HG03196 (cell line): ENCODE measurements at regions not wholly inside any gene's neighbourhood (a gene's known extent, or its start where the extent isn't known, plus 50 kb on each side); places are given as distances from the start of the nearest gene placed in this dataset.
"Not testable (repeated sequence)": the region's sequence is repeated elsewhere in the genome, so short reads cannot be mapped to it uniquely, and the experiment has no call there.

Experiments used
- ATAC-seq: cut with Tn5 transposase; IDR thresholded peaks from one replicate; pipeline ENCODE4 v1.9.1; 2021; ENCODE audit not compliant: unreplicated experiment

DNA sequence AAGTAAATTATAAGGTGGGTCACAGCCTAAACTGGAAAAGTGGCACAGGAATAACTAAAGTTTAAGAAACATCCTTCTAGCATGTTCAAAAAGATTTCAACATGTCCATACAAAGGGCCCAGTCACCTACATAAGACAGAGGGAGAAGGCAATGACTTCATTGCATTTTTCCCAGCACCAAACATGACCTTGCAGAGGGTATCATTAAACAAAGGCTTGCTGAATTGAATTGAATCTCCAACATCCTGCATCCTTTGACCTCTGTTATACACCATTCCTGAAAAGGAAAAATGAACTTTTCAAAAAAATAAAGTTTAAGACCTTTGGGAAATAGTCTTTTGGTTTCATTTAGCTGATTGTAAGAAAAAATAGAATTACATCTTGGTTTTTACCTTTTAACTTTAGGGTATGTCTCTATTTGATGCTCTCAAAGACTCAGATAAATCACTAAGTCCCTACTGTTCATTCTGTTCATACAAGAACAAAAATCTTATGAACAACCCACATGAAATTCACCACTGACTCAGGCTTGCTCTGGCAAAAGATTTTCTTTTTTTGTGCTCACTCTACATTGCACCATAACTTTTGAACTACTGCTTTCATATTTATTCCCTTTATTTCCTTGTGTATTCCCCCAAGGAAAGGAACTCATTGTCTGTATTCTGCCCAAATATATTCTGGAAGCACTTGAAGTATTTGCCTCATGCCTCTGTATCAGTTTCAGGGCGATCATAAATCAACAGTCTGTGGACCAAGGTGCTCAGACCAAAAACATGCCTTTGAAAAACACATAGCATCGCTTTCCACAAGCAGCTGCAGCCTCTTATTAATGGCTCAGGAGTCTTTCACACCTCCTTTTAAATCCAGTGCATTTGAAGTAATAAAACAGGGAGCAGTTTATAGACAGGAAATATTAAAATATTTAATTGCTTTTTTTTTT, 121.7 kb downstream of the DUSP6 start:
- ATAC-seq, result no peak

DNA sequence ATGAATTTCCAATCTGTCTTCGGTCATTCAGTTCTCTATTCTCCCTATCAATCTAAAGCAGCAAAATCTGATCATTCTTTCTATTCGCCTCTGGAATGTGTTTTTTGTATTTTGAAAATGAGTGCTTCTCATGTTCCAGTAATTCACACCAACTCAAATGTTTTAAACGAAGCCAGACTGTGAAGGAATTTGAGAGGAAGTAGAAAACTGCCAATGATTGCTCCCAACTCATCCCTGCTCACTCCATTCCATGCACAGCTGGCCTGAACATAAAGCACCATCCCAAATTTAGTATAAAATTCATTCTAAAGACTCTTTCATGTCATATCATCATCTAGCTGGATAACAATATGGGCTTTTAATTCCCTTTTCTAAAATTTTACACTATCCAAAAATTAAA, 123.8 kb downstream of the DUSP6 start:
- no peak for ATAC-seq

DNA sequence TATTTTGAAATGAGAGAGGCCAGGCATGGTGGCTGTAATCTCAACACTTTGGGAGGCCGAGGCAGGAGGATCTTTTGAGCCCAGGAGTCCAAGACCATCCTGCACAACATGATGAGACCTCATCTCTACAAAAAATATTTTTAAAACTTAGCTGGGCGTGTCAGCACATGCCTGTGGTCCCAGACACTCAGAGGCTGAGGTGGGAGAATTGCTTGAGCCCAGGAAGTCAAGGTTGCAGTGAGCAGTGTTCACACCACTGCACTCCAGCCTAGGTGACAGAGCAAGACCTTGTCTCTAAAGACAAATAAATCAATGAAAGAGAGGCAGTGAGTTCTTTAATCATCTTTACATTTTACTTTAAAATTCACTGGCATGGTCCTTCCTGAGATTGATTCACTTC, 124.5 kb downstream of the DUSP6 start:
- no peak for ATAC-seq

DNA sequence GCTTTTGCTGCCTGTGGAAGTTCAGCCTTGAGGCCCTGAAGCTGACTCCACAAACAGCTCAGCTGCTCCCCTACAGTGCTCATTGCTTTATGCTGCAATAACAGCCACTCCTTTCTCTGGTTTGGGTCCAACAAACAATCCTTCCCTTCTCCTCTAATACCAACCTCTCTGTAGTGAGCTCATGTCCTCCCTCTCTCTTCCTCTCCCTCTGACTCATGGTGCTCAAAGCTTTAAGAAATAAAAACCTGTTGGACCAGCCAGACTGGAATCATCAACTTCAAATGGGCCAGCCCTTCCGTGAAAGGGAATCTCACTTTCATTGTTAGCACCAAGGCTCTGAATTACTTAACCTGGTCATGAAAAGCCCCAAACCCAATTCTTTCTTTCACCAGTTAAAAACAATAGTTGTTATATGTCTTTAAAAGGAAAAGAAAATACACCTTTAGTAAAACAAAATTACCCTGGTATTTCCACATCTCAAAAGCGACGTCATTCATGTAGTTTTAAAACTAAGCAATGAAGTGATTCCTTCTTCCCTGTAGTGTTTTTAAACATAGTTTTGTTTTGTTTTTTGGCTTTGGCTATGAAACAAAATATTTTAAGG, 126.4 kb downstream of the DUSP6 start:
- peak; percentile 66 for ATAC-seq

- ATAC-seq, result peak; percentile 49
Measured at GRCh38 chr12:89225401-89225800, 126.9 kb downstream of the DUSP6 start.

- not testable (repeated sequence) for ATAC-seq
Measured at GRCh38 chr12:89222580-89222979, 129.7 kb downstream of the DUSP6 start.

GRCh38 chr12:89217472-89217871, 134.8 kb downstream of the DUSP6 start:
- ATAC-seq, result no peak

DNA sequence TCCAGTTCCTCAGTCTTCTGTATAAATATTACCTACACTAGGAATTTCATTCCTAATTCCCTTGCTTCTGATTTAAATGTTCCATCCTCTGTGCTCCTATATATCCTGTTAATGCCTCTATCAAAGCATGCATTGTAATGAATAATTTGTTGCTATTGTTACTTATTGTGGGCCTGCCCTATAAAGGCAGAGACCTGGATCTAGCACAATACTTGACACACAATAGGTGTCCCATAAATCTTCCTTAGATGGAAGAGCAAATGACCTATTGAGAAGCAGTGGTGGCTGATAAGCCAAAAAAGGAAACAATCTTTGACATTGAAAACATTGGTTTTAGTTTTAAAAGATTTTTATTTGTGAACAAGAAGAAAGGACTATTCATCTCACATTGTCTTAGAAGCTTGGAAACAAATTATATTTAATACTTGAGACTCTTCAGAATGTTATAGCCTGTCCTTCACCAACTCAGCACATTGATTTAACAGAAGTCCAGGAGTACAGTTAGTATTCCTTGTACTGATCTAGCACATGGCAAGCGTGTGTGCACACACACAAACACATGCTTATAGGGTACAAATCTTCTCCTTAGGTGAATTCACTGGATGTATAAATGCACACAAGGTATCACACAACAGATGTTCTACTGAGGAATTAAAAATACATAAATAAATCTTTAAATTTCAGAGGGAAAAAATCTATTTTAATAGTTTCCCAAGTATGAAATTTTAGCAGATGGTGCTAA, 135.9 kb downstream of the DUSP6 start:
- ATAC-seq, result no peak

DNA sequence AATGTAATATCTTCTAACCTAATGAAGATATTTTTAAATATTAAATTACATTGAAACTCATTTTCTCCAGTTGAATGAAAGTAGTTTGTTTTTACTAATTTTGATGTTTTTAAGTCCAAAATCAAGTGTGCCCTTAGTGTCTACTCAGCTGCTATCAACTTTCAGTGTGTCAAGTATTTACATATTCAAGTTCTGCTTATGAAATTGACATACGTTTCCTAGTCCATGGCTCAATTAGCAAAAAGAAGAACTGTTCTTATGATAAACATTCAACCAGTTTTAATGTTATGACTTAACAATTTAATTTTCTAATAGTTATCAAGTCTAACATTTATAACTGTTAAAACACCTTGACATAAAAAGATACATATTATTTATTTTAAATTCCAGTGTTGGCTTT, 137.1 kb downstream of the DUSP6 start:
- ATAC-seq, result no peak

DNA sequence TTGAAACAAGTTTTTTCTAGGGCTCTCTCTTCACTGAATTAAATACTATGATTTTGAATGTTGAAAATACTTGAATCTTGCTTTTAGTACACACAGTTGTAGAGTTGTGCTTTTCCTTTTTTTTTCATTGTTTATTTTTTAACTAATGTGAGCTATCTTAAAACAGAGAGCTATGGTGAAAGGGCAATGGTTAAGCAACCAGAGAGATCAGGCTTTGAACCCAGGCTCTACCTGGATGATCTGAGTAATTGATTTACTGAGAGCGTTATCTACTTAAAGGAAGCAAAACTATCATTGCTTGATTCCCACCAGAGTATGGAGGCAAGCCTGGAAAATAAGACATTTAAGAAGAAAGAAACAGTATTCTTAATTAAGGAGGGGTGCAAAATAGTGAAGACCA, 138.6 kb downstream of the DUSP6 start:
- ATAC-seq, result no peak

DNA sequence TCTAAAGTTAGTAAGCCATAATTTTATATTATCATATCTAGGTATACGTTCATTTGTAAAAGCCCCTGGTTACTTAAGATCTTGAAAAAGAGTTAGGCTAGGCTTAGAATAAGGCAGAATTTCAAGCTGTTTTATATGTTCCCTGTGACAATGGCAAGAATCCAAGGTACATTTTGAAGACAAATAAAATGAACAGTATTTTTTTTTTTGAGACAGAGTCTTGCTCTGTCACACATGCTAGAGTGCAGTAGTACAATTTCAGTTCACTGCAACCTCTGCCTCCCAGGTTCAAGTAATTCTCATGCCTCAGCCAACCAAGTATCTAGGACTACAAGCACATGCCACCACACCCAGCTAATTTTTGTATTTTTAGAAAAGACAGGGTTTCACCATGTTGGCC, 139.2 kb downstream of the DUSP6 start:
- ATAC-seq, result no peak

- ATAC-seq, result no peak
Measured at GRCh38 chr12:89212339-89212771, 139.9 kb downstream of the DUSP6 start.

- no peak for ATAC-seq
Measured at GRCh38 chr12:89211456-89211855, 140.8 kb downstream of the DUSP6 start.

DNA sequence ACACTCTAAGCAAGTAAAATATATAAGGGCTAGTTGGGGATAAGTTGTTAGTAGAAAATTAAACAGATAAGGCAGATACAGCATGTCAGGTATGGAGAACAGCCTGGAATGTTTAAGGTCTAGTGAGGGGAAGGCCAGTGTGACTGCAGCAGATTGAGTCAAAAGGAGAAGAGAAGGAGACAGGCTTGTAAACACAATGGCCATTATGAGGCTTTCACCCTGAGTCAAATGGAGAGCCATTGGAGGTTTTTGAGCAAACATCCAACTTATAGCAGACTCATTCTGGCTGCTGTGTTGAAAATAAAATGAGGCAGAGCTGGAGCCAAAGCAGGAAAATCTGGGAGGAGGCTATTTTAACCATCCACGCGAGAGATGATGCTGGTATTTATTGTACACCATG, 142.0 kb downstream of the DUSP6 start:
- ATAC-seq, result no peak

DNA sequence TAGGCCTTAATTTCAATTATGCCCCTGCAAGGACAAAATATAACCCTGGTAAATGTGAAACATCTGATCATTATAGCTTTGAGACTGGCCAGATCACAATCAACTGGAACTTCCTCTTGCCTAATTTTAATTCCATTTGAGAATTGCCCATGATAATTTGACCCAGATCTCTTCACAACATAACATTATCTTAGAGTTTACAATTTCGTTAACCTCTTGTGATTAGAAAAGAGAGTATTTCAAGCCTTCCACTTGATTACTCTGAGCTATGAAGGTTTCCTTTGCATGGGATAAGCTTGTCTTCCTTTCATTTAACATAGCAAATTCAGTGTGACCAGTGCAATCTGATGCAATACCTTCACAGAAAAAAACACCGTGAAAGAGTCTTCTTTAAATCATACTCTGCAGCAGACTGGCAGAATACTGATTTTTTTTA, 143.6 kb downstream of the DUSP6 start:
- ATAC-seq, result no peak

GRCh38 chr12:89206390-89206789, 145.9 kb downstream of the DUSP6 start:
- no peak for ATAC-seq

DNA sequence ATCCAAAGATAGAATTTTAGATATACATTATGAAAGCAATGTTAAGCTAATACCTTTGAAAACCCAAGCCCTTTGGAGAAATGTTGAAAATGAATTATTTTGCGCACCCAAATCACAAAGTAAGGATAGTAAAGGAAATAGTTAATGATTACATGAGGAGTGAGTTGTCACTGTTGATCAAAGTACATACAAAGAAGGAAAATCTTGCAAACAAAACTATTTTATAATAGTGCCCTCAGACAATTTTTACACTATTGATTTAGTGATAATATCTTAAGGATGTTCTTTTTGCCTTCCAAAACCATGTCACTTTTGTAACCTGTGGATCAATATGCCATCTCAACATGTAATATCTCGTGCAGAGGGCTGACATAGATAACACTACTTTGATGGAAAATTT, 146.8 kb downstream of the DUSP6 start:
- ATAC-seq, result no peak

DNA sequence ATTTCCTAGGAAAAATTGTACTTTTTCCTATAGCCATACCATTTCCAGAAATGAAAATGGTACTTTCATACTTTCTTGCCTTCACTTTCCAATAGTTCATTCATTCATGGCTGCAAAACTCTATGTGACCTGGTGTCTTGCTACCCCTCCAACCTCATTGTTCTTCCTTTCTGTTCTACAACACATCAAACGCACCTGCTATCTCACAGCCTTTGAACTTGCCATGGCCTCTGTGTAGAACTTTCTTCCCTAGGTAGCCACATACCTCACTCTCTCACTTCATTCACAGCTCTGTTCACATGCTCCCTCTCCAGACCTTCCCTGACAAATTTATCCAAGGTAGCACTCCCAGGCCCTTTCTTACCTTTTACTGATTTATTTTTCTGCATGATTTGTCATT, 149.2 kb downstream of the DUSP6 start:
- no peak for ATAC-seq

GRCh38 chr12:89200217-89200616, 152.1 kb downstream of the DUSP6 start:
- no peak for ATAC-seq

GRCh38 chr12:89195470-89195869, 156.8 kb downstream of the DUSP6 start:
- ATAC-seq, result no peak

DNA sequence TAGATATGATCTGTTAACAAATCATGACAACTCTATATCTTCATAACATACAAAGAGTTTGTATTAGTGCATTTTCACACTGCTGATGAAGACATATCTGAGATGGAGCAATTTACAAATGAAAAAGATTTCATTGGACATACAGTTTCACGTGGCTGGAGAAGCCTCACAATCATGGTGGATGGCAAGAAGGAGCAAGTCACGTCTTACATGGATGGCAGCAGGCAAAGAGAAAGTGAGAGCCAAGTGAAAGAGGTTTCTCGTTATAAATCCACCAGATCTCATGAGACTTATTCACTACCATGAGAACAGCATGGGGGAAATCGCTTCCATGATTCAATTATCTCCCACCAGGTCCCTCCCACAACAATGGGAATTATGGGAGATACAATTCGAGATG, 157.6 kb downstream of the DUSP6 start:
- ATAC-seq, result no peak

DNA sequence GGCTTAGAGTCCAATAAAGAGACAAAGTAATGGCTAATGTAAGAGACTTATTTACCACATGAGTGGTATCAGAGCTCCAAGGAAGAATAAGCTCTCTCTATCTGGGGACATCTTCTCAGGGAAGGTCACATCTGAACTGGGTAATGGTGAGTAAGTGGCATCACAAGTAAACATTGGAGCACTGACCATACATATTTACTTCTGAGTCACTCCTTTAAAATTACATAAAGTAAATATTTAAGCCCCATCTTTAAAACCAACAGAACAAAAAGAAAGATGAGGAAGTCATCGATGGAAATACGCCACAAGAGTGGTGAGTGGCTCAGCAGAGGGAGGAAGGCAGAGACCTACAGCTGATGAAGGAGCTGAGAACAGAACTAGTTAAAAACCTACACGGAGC, 159.9 kb downstream of the DUSP6 start:
- ATAC-seq, result no peak
